HG02981 (cell line): ENCODE measurements at regions not wholly inside any gene's neighbourhood (a gene's known extent, or its start where the extent isn't known, plus 50 kb on each side); places are given as distances from the start of the nearest gene placed in this dataset.
A peak's percentile ranks its signal among the peaks of the same experiment; 100 is the strongest.
"Not testable (repeated sequence)": the region's sequence is repeated elsewhere in the genome, so short reads cannot be mapped to it uniquely, and the experiment has no call there.

ENCODE experiments used
- ATAC-seq: cut with Tn5 transposase; IDR thresholded peaks from one replicate; pipeline ENCODE4 v1.9.1; 2021; ENCODE audit warnings: mild to moderate bottlenecking, moderate library complexity; ENCODE audit not compliant: unreplicated experiment

- no peak for ATAC-seq
Measured at GRCh38 chr1:185441605-185442004, 124.6 kb upstream of the IVNS1ABP start.

- ATAC-seq, result no peak
Measured at GRCh38 chr1:185440877-185441276, 123.8 kb upstream of the IVNS1ABP start.

GRCh38 chr1:185439727-185440415, 122.8 kb upstream of the IVNS1ABP start:
- peak; percentile 80 for ATAC-seq

GRCh38 chr1:185438936-185439335, 121.9 kb upstream of the IVNS1ABP start:
- no peak for ATAC-seq

- no peak for ATAC-seq
Measured at GRCh38 chr1:185435696-185436379, 118.8 kb upstream of the IVNS1ABP start.

GRCh38 chr1:185434721-185435120, 117.7 kb upstream of the IVNS1ABP start:
- no peak for ATAC-seq

- ATAC-seq, result no peak
Measured at GRCh38 chr1:185433667-185434066, 116.6 kb upstream of the IVNS1ABP start.

GRCh38 chr1:185432948-185433347, 115.9 kb upstream of the IVNS1ABP start:
- ATAC-seq, result no peak

GRCh38 chr1:185431612-185432011, 114.6 kb upstream of the IVNS1ABP start:
- no peak for ATAC-seq

- not testable (repeated sequence) for ATAC-seq
Measured at GRCh38 chr1:185429668-185430067, 112.6 kb upstream of the IVNS1ABP start.

- ATAC-seq, result no peak
Measured at GRCh38 chr1:185427776-185428175, 110.7 kb upstream of the IVNS1ABP start.

- no peak for ATAC-seq
Measured at GRCh38 chr1:185427264-185427663, 110.2 kb upstream of the IVNS1ABP start.

- ATAC-seq, result no peak
Measured at GRCh38 chr1:185426848-185427247, 109.8 kb upstream of the IVNS1ABP start.

- ATAC-seq, result no peak
Measured at GRCh38 chr1:185425163-185425562, 108.1 kb upstream of the IVNS1ABP start.

GRCh38 chr1:185421485-185422107, 104.6 kb upstream of the IVNS1ABP start:
- no peak for ATAC-seq

GRCh38 chr1:185420588-185421081, 103.6 kb upstream of the IVNS1ABP start:
- ATAC-seq, result no peak

- ATAC-seq, result no peak
Measured at GRCh38 chr1:185419718-185420117, 102.7 kb upstream of the IVNS1ABP start.

- ATAC-seq, result no peak
Measured at GRCh38 chr1:185418472-185418871, 101.4 kb upstream of the IVNS1ABP start.

GRCh38 chr1:185412385-185413087, 95.5 kb upstream of the IVNS1ABP start:
- no peak for ATAC-seq

GRCh38 chr1:185409763-185410528, 92.9 kb upstream of the IVNS1ABP start:
- no peak for ATAC-seq

- no peak for ATAC-seq
Measured at GRCh38 chr1:185409345-185409744, 92.3 kb upstream of the IVNS1ABP start.
